Stimulated activated CD4-positive, alpha-beta T cell treated with anti-CD3 and anti-CD28 coated beads, Interleukin-15, amount 100 ng/mL, for 24 hours (primary cell): ENCODE measurements at regions not wholly inside any gene's neighbourhood (a gene's known extent, or its start where the extent isn't known, plus 50 kb on each side); places are given as distances from the start of the nearest gene placed in this dataset.

Experiments
- DNase-seq: peaks from one replicate; pipeline ENCODE4 v3.0.0-alpha.2; 2020

DNA sequence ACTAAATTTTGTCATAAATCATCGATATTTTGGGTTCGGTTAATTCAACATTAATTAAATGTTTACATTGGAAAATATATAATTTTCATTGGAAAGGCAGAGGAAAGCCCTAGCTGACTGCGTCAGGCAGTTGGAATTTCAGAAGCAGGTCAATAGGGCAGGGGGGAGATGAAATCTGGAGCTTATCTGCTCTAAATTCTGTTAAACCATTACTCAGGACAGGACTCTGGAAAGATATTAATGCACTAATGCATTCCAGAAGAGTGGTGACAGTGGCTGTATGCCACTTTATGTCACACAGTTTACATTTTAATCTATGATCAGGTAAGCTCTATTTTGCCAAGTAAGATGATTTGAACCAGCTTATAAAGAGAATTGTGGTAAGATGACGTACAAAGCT, 153.0 kb upstream of the B3GALT2 start:
- DNase-seq, result no peak

DNA sequence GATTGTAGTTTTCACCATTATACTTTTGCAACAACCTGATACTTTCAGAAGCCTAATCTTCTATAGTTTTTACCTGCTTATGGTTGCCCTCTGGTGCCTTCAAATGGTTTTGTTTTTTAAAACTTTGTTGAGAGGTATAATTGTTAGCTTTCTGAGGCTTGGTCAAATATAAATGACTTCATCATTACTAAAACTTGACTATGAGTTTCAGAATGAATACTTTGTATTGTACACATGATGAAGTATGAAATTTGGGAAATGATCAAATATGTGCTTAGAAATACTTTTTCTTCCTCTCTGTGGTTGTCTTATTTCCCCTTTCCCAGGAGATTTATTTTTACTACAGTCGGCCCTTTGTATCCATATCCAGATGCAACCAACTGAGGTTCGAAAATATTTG, 151.8 kb upstream of the B3GALT2 start:
- DNase-seq, result no peak

DNA sequence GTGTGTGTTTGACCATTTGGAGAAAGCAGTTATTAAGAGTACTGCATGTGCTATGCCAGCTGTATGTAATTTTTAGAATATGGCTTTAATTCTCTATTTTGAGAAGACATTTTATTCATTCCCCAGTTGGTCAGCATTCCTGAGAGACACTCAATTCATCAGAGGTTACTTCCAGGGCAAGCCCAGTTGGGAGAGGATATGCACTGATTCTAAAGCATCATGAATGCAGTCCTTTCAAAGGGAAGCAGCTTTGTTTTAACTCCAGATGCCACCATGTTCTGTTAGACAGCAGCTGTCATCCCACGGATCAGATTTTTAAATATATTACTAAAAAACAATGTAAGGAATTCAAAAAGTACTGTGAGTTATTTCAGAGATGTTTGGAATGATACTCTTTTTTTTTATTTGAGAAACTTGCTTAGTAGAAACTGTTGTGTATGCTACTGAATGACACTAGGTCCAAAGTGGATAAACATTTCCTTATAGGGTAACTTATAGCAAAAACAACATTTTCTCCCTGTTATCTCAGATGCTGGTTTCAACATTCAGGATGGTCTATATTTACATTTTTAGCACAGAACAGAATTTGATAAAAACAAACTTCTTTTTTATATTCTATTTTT, 149.5 kb upstream of the B3GALT2 start:
- DNase-seq, result no peak

DNA sequence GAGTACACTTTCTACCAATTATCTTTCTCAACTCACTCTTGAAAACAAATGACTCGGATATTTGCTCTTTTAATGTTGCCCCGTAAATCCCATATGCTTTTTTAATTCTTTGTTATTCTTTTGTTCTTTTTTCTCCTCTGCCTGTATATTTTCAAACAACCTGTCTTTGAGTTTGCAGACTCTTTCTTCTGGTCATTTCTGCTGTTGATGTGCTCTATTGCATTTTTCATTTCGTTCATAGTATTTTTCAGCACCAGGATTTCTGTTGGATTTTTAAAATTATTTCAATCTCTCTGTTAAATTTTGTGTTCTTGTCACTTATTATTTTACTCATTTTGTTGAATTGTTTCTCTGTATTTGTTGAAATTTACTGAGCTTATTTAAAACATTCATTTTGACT, 146.8 kb upstream of the B3GALT2 start:
- DNase-seq, result no peak

DNA sequence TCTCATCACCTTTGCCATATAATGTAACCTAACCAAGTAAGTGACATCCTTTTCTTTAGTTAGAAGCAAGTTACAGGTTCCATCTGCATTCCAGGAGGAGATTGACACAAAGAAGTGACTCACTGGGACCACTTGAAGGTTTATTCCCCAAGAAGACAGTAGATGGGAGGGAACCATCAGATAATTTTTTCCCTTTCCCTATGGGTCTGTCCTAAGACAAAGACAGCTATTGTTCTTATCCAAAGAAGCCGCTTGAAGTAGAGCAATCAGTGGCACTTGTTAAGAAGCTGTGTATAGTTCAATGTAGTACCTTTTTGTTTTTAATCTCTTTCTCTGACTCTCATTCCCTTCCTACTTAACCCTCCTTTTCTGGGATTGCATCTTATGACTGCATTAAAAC, 139.9 kb upstream of the B3GALT2 start:
- DNase-seq, result no peak

DNA sequence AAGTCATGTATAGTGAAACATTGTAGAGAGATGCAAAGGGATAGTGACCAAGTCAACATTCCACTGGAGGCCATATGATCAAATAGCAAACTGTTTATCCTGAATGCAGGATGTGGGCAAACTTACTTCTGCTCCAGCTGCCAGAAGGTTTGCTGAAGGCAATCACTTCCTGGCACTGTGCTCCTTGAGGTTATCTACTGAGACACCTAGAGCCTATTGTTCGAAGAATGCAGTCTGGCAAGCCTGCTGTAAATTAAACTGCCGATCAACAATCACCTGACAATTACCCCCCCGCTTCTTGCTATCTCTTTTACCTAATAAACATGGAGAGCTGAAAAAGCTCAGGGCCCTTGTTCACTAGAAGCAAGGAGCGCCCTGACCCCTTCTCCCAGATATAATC, 139.4 kb upstream of the B3GALT2 start:
- DNase-seq, result no peak

DNA sequence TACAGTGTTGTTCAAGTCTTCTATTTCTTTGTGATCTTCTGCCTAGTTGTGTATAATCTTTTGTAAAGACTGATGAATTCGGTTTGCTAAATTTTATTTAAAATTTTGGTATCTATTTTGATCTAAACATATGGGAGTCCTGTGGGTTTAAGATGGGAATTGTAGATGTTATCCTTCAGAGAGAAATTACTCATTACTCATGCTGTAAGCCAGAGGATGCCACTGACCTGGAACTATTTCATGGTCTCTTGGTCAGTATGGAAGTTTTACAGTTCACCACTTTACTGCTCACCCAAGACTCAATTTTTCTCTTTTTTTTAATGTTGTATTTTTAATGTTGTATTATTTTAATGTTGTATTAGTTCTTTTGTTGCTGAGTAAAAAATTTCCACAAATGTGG, 138.6 kb upstream of the B3GALT2 start:
- no peak for DNase-seq

DNA sequence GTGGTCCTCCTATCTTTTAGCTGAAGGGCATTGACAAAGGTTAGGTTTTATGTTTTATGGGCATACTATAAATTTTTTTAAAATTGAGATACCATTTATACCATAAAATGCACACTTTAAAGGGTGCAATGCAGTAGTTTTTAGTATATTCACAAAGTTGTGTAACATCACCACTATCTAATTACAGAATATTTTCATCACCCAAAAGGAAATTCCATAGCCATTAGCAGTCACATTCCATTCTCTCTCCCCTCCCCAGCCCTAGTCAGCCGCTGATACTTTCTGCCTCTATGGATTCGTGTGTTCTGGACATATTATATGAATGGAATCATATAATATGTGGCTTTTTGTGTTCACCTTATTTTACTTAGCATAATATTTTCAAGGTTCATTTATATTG, 135.8 kb upstream of the B3GALT2 start:
- DNase-seq, result no peak

DNA sequence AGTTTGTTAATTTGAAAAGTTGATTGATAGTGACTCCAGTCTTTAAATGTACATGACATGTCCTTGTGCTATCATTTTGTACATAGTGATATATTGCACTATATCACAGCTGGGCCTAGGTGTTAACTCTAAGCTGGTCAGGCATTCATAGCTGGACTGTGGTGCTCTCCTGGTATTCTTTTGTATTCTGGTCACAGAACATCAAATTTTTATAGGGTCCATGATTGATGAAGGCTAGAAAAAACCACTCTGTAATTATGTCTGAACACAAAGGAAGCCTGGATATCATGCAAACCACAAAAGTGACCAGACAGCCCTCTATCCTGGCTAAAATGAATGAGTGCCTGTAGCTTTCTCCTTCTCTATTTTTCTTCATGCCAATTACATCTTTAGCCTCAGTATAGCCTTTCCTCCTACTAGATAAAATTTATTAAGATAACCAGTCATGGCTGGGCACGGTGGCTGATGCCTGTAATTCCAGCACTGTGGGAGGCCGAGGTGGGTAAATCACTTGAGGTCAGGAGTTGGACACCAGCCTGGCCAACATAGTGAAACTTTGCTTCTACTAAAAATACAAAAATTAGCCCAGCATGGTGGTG, 134.9 kb upstream of the B3GALT2 start:
- no peak for DNase-seq

DNA sequence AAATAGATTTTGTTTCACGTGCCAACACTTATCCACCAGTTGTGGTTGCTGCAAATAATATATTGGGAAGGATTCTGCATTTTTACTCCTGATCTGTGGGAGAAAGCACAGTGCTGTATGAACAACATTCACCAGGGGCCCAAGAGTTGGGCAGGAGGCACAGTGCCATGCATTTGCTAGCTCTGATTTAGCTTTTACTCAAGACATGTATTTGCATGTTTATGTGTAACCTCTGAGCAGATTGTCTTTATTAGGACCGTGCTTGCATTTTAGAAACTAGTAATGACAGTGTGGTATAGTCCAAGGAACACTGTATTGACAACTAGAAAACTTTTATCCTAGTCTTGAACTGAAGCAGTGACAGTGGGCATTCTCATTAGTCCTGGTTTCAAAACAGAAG, 133.9 kb upstream of the B3GALT2 start:
- DNase-seq, result no peak

DNA sequence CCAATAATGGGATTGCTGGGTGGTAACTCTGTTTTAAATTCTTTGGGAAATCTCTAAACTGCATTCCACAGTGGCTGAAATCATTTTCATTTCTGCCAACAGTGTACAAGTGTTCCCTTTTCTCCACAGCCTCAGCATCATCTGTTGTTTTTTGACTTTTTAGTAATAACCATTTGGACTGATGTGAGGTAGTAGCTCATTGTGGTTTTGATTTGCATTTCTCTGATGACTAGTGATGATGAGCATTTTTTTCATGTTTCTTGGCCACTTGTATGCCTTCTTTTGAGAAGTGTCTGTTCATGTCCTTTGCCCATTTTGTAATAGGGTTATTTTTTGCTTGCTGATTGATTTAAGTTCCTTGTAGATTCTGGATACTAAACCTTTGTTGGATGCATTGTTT, 131.9 kb upstream of the B3GALT2 start:
- DNase-seq, result no peak

DNA sequence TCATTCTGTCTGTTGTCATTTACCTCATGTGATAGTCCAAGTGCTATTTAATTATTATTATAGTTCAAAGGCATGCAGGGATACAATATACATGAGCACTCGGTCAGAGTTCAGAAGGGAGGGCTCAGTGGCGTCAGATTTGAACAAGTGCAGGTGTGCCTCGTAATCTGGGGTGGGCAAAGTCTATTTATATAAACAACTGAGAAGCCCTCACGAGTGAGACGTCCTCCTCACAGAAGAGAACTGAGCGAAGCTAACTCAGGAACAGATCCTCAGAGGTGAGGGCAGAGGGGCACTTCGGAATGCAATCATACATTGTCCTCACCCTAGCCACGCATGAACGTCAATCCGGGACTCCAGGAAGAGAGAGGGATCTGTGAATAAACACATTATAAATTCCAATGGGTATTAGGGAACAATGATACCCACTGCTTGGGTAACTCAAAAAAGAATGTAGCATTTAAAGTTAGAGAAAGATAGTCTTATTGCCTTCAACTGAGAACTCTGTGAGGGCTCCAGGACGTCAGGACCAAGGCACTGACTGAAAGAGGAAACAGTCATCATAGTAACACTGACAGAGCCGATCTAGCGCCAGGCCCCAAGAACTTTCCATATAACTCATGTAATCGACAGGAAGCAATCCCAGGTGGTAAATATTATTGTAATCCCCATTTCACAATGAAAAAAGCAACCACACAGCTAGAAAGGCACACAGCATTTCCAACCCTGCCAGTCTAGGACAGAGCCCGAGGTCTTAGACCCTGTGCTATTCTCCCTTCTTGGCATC, 127.1 kb upstream of the B3GALT2 start:
- no peak for DNase-seq

DNA sequence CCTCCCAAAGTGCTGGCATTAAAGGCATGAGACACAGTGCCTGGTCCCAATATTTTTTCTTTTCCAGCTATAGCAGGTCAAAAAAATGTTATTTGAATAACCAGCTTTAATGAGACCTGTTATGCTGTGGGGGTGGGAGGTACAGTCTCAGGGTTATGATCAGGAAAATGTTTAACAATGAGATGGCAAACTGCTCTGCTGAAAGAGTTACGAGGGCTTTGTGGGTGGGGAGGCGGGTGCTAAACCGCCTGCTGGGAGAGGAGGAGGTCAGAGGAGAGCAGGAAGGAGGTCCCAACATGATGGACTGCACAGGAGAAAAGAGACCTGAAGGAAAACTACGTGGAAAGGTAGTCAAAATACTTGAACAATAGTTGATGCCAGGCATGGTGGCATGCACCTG, 126.0 kb upstream of the B3GALT2 start:
- no peak for DNase-seq

DNA sequence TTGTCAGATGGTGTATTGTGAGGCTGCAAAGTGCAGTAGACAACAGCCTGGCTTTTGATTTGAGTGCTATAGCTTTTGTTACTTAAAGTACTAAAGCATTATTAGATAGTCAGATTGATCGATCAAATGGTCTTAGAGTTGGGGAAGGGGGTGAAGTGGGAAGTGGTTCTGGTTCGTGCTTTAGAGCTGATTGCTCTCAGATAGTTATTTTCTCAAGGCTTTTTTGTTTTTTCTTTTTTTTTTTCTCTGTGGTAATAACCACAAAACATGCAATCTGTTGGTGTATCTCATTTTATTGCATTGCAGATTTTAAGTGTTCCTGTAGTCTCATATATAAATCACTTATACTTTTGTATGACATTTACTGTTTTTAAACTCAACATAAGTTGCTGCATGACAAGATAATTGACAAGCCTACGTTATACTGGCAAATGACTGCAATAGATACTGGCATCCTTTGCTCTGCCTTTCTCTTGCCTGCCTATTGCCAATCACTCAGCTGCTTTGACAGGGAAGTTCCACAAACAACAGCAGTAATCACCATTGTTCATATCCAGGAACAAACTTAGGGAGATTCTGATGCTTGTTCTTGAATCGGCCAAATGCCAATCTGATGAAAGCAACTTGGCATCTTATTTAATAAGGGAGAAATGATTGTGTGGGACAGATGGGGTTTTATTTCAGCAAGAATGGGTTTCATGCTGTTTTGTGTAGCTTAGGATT, 125.0 kb upstream of the B3GALT2 start:
- DNase-seq, result no peak

DNA sequence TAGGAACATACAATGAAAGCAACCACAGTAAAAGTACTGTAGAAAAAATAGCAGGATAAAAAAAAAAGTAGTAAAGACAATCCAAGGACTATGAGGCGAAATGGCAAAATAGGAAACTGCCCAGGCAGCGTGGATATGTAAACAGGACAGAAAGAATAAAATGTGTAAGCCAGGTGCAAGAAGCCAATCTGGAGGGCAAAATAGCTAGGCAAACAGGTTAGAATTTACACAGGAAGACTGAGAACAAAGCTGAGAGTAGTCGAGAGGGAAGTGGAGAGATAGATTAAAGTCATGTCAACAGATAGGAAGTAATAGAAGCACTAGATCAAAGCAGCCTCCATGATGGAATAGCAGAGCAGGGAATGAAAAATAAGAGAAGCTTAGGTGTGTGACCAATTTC, 124.2 kb upstream of the B3GALT2 start:
- no peak for DNase-seq

DNA sequence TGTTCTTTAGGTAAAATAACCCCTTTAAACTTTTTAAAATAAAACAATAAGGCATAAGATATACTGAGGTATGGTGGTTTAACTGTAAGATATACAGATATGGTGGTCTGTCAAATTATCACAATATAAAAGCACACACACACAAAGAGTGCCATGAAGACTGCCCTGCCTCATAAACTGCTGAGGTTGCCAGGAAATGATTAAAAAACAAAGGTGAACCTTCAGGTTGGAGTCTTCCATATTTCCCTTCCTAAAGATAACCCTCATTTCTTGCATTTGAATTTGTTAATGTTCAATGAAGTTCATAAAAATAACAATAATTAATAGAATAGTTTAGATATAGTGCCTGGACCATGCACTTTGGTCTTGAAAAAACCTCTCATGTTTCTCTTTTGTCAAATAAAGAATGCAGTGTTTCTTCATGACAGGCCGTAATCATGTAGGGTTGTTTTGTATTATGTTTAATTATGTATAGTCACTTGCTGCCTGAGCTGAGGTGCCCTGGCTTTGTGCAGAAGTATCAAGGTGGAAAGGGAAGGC, 123.6 kb upstream of the B3GALT2 start:
- no peak for DNase-seq

DNA sequence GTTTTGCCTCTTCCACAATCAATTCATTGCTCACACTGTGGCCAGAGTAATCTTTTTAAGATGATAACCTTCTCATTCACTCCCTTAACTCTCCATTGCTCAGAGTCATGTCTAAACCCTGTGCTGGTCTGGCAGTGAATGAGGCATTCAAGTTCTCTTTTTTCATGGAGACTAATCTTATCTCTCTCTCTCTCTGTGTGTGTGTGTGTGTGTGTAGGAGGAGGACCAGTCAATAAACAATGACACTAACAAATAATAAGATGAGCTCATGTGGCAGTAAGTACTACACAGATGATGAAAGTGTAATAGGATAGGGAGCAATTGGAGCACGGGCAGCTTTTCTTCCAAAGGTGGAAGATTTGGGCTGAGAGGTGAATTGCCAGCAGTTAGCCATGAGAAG, 122.0 kb upstream of the B3GALT2 start:
- no peak for DNase-seq

DNA sequence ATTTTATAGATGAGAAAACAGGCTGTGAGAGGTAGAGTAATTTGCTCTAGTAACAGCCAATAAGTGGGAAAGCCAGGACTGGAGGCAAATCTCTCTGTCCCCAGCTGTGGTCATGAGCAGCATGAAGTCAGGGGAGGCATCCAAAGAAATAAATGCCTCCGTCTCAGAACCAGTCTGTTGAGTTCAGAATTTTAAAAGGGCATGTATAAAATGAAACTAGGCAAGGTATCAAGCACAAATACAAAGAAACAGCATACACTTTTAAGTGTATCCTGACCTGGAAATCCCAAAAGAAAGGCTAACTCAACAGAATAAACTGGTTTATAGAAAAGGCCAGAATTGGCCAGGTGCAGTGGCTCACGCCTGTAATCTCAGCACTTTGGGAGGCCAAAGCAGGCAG, 120.0 kb upstream of the B3GALT2 start:
- DNase-seq, result no peak
